AG08396 (cell line): ENCODE measurements at regions not wholly inside any gene's neighbourhood (a gene's known extent, or its start where the extent isn't known, plus 50 kb on each side); places are given as distances from the start of the nearest gene placed in this dataset.
"Not testable (repeated sequence)": the region's sequence is repeated elsewhere in the genome, so short reads cannot be mapped to it uniquely, and the experiment has no call there.

Experiments used
- DNase-seq: peaks from one replicate; pipeline ENCODE4 v3.0.0; 2012; ENCODE audit warnings: low spot score, mixed read lengths

GRCh38 chr10:121276822-121277221 is 321.4 kb downstream of the FGFR2 start:
- DNase-seq, result no peak

GRCh38 chr10:121278386-121278785 is 319.9 kb downstream of the FGFR2 start:
- not testable (repeated sequence) for DNase-seq

GRCh38 chr10:121281576-121281975 is 316.7 kb downstream of the FGFR2 start:
- no peak for DNase-seq

GRCh38 chr10:121282264-121282663 is 316.0 kb downstream of the FGFR2 start:
- DNase-seq, result no peak

GRCh38 chr10:121282797-121283515 is 315.3 kb downstream of the FGFR2 start:
- no peak for DNase-seq

- no peak for DNase-seq
Measured at GRCh38 chr10:121284936-121285335, 313.3 kb downstream of the FGFR2 start.

- DNase-seq, result no peak
Measured at GRCh38 chr10:121285406-121286196, 312.6 kb downstream of the FGFR2 start.

- DNase-seq, result no peak
Measured at GRCh38 chr10:121288011-121288410, 310.2 kb downstream of the FGFR2 start.

- DNase-seq, result no peak
Measured at GRCh38 chr10:121288864-121289661, 309.2 kb downstream of the FGFR2 start.

- DNase-seq, result no peak
Measured at GRCh38 chr10:121289800-121290199, 308.4 kb downstream of the FGFR2 start.

GRCh38 chr10:121290674-121291073 is 307.6 kb downstream of the FGFR2 start:
- no peak for DNase-seq

GRCh38 chr10:121291376-121291775 is 306.9 kb downstream of the FGFR2 start:
- no peak for DNase-seq

GRCh38 chr10:121291823-121292222 is 306.4 kb downstream of the FGFR2 start:
- no peak for DNase-seq

GRCh38 chr10:121292321-121292720 is 305.9 kb downstream of the FGFR2 start:
- DNase-seq, result no peak

GRCh38 chr10:121293110-121293509 is 305.1 kb downstream of the FGFR2 start:
- DNase-seq, result no peak

GRCh38 chr10:121294630-121295029 is 303.6 kb downstream of the FGFR2 start:
- no peak for DNase-seq

GRCh38 chr10:121296378-121296777 is 301.9 kb downstream of the FGFR2 start:
- no peak for DNase-seq

- no peak for DNase-seq
Measured at GRCh38 chr10:121296881-121297585, 301.2 kb downstream of the FGFR2 start.

GRCh38 chr10:121300723-121301122 is 297.5 kb downstream of the FGFR2 start:
- DNase-seq, result no peak

GRCh38 chr10:121302541-121303180 is 295.6 kb downstream of the FGFR2 start:
- no peak for DNase-seq

- no peak for DNase-seq
Measured at GRCh38 chr10:121303287-121303890, 294.9 kb downstream of the FGFR2 start.
